Gastrocnemius medialis (tissue), 4 donors: ENCODE measurements at regions not wholly inside any gene's neighbourhood (a gene's known extent, or its start where the extent isn't known, plus 50 kb on each side); places are given as distances from the start of the nearest gene placed in this dataset.

Experiments used
- POLR2A ChIP-seq, 2 donors: fragments of 450-650 bp; IDR thresholded peaks; one replicate each; pipeline ENCODE4 v1.6.1; 2017; ENCODE audit warnings: antibody characterized with exemption in 2 of 2, mild to moderate bottlenecking in 2 of 2, moderate library complexity in 2 of 2
- TF ChIP-seq, protein P1 (sequence below), 5 experiments: fragments of 450-650 bp in 3 of 5; fragments of 200-600 bp in 2 of 5; sonication (generic) in 2 of 5; IDR thresholded peaks in 4 of 5; conservative IDR thresholded peaks in 1 of 5; 1 replicate in 4 of 5; 2 replicates in 1 of 5; pipeline ENCODE4 v1.5.1; 2016 to 2019; ENCODE audit warnings: antibody characterized with exemption in 5 of 5, mild to moderate bottlenecking in 3 of 5, moderate library complexity in 3 of 5

- TF ChIP-seq, protein P1, sequence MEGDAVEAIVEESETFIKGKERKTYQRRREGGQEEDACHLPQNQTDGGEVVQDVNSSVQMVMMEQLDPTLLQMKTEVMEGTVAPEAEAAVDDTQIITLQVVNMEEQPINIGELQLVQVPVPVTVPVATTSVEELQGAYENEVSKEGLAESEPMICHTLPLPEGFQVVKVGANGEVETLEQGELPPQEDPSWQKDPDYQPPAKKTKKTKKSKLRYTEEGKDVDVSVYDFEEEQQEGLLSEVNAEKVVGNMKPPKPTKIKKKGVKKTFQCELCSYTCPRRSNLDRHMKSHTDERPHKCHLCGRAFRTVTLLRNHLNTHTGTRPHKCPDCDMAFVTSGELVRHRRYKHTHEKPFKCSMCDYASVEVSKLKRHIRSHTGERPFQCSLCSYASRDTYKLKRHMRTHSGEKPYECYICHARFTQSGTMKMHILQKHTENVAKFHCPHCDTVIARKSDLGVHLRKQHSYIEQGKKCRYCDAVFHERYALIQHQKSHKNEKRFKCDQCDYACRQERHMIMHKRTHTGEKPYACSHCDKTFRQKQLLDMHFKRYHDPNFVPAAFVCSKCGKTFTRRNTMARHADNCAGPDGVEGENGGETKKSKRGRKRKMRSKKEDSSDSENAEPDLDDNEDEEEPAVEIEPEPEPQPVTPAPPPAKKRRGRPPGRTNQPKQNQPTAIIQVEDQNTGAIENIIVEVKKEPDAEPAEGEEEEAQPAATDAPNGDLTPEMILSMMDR (IDR thresholded peaks at IDR 0.05 in 4 of 5, conservative IDR thresholded peaks at IDR 0.05 in 1 of 5): no peak
- no peak for TF ChIP-seq POLR2A (IDR thresholded peaks at IDR 0.05)
Measured at GRCh38 chr2:133680343-133681049, 112.2 kb upstream of the NCKAP5 start.
